ENCODE measurements at regions not wholly inside any gene's neighbourhood (a gene's known extent, or its start where the extent isn't known, plus 50 kb on each side); places are given as distances from the start of the nearest gene placed in this dataset.

DNA sequence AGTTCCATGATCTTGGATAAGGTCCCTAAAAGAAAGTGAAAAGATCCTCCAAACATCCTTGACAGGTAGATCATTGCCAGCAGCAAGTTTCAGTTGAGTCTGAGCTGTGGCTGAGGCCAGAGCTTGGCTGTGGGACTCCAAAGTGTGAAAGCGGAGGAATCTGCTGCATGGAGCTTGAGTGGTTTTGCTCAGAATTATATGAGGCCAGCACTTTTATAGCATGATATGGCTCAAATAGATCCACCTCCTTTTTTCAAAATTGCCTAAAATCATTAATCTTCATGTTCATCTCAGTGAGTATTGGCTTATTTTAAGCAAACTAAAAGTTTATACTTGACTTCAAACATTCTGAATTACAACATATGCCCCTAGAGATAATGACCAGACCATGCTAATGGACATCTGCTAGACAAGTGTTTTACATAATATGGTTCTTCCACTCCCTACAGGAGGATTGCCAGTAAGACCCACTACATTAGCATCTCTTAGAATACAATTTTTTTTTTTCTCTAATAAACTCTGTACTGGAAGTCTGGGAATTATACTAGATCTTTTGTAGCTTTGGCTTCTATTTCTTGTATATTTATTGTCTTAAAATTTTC is 368.1 kb downstream of the ZPLD1 start:
- H3K36me3 ChIP-seq (ENCODE audit: control insufficient read depth in 2 of 4, insufficient read depth in 4 of 4, low read length in 3 of 4): no peaks in the 10 kb centered on the region
- H2BK15ac ChIP-seq (ENCODE audit: low read length): no peak overlapping the region
- no peaks in the 10 kb centered on the region for H4K20me1 ChIP-seq (replicated peaks in 1 of 2; ENCODE audit: control insufficient read depth in 1 of 2, insufficient read depth in 2 of 2, low read length in 2 of 2)
- H3K56ac ChIP-seq (replicated peaks; ENCODE audit: insufficient read length, low read depth, low read length): no peak overlapping the region
- H3K4me2 ChIP-seq (ENCODE audit: insufficient read depth in 1 of 2, low read depth in 2 of 2, low read length in 2 of 2): no peak overlapping the region
- ChIA-PET CTCF (ENCODE audit: partially characterized antibody) (no interaction called here), POLR2A (ENCODE audit: partially characterized antibody) (no interaction called here)
- H2BK120ac ChIP-seq (replicated peaks; ENCODE audit: low read depth, low read length): no peak overlapping the region
- H3K4me3 ChIP-seq (ENCODE audit: extremely low read depth in 1 of 4, insufficient read depth in 2 of 4, low read depth in 3 of 4, low read length in 4 of 4): no peak overlapping the region
- H3K18ac ChIP-seq (ENCODE audit: extremely low read depth, low read length): no peak overlapping the region
- H3K27ac ChIP-seq (ENCODE audit: low read depth, low read length): no peak overlapping the region
- no peak overlapping the region for H3K4ac ChIP-seq (replicated peaks; ENCODE audit: insufficient read length, low read depth, low read length)
- no peaks in the 10 kb centered on the region for H3K23me2 ChIP-seq (ENCODE audit: low read depth, low read length)
- H4K5ac ChIP-seq (ENCODE audit: insufficient read length, low read depth, low read length): no peak overlapping the region
- H3K23ac ChIP-seq (ENCODE audit: insufficient read length): no peak overlapping the region
- no peaks in the 10 kb centered on the region for H3K79me2 ChIP-seq (ENCODE audit: control insufficient read depth in 1 of 2, insufficient read depth in 2 of 2, low read length in 2 of 2)
- H4K91ac ChIP-seq (replicated peaks; ENCODE audit: insufficient read length, low read length): no peak overlapping the region
- DNase-seq (ENCODE audit: low read depth in 1 of 2, low spot score in 2 of 2) (no peak), FAIRE-seq (no peak)
- H3K9ac ChIP-seq (replicated peaks in 1 of 4; ENCODE audit: extremely low read depth in 1 of 4, low read depth in 3 of 4, low read length in 3 of 4): no peak overlapping the region
- no peaks in the 10 kb centered on the region for H3K4me1 ChIP-seq (replicated peaks in 1 of 4; ENCODE audit: control insufficient read depth in 3 of 4, insufficient read depth in 4 of 4, low read length in 3 of 4)
- H2AFZ ChIP-seq (ENCODE audit: low read length): peak overlapping the region; percentile 49
- H2AK5ac ChIP-seq (ENCODE audit: low read depth, low read length): no peak overlapping the region
- no peaks in the 10 kb centered on the region for H3K9me3 ChIP-seq (ENCODE audit: insufficient read depth in 2 of 2, low read depth in 1 of 2, low read length in 1 of 2)
- H2BK20ac ChIP-seq (ENCODE audit: low read length): no peak overlapping the region
- H2BK12ac ChIP-seq (ENCODE audit: low read depth, low read length): no peak overlapping the region
- no peak overlapping the region for H3K14ac ChIP-seq (ENCODE audit: insufficient read length)
- H2BK5ac ChIP-seq (ENCODE audit: low read depth, low read length): no peak overlapping the region
- TF ChIP-seq SIX5 (IDR thresholded peaks at IDR 0.05; ENCODE audit: low read depth, low read length) (no peak), POLR2AphosphoS5 (IDR thresholded peaks at IDR 0.05; ENCODE audit: low read depth, low read length) (no peak), BRCA1 (IDR thresholded peaks at IDR 0.05; ENCODE audit: low read depth, low read length) (no peak), EZH2 (IDR thresholded peaks at IDR 0.05; ENCODE audit: low read depth, low read length, severe bottlenecking) (no peak), JUN (IDR thresholded peaks at IDR 0.05; ENCODE audit: low read depth, low read length) (no peak)
- 91% methylated on average over 1 of the region's 1 CpG; no CpG with 5 or more reads in 1 of the 2 experiments for WGBS, 2 experiments (ENCODE audit: extremely low coverage in 1 of 2, insufficient coverage in 1 of 2, insufficient read length in 1 of 2, insufficient replicate concordance in 2 of 2, low coverage in 1 of 2, low lambda C conversion rate in 2 of 2, missing lambda C conversion rate in 1 of 2)
- H3K79me1 ChIP-seq (ENCODE audit: low read depth, low read length): no peaks in the 10 kb centered on the region
- H3K27me3 ChIP-seq (replicated peaks in 1 of 4; ENCODE audit: control insufficient read depth in 3 of 4, extremely low read depth in 1 of 4, insufficient read depth in 3 of 4, low read length in 3 of 4): no peaks in the 10 kb centered on the region
- H4K8ac ChIP-seq (ENCODE audit: extremely low read depth, insufficient read depth, low read length): no peak overlapping the region
